Liver (tissue), 8 donors: ENCODE measurements at regions not wholly inside any gene's neighbourhood (a gene's known extent, or its start where the extent isn't known, plus 50 kb on each side); places are given as distances from the start of the nearest gene placed in this dataset.
A peak's percentile ranks its signal among the peaks of the same experiment; 100 is the strongest.

Experiments used
- DNase-seq: peaks from one replicate; pipeline ENCODE4 v3.0.0-alpha.2; 2017; ENCODE audit warnings: low spot score
- H3K27ac ChIP-seq, 2 donors: one replicate each; pipeline ENCODE4 v1.7.0; 2013; ENCODE audit warnings: inconsistent platforms in 2 of 2, low read length in 2 of 2, control low read depth in 1 of 2, low read depth in 1 of 2, mild to moderate bottlenecking in 1 of 2
- H3K27me3 ChIP-seq, 4 donors: one replicate each; pipeline versions ENCODE4 v1.6.1 to v1.7.0; 2013; ENCODE audit warnings: low read length in 3 of 4, inconsistent platforms in 1 of 4, mild to moderate bottlenecking in 1 of 4, moderate library complexity in 1 of 4; ENCODE audit not compliant: control insufficient read depth in 4 of 4, insufficient read depth in 4 of 4
- H3K36me3 ChIP-seq, 4 donors: one replicate each; pipeline versions ENCODE4 v1.6.1 to v1.7.0; 2013; ENCODE audit warnings: low read length in 3 of 4, mild to moderate bottlenecking in 3 of 4, low read depth in 1 of 4, moderate library complexity in 1 of 4; ENCODE audit not compliant: control insufficient read depth in 4 of 4, insufficient read depth in 3 of 4
- H3K4me1 ChIP-seq, 4 donors: one replicate each; pipeline versions ENCODE4 v1.6.1 to v1.7.0; 2013; ENCODE audit warnings: low read length in 3 of 4, mild to moderate bottlenecking in 3 of 4, moderate library complexity in 1 of 4; ENCODE audit not compliant: control insufficient read depth in 4 of 4, insufficient read depth in 4 of 4
- H3K4me3 ChIP-seq, 3 donors: one replicate each; pipeline versions ENCODE4 v1.6.1 to v1.7.0; 2013; ENCODE audit warnings: low read length in 3 of 3, control low read depth in 1 of 3, low read depth in 1 of 3, mild to moderate bottlenecking in 1 of 3
- H3K9ac ChIP-seq, 2 donors: one replicate each; pipeline ENCODE4 v1.7.0; 2013; ENCODE audit warnings: low read length in 2 of 2, mild to moderate bottlenecking in 2 of 2, moderate library complexity in 2 of 2, control low read depth in 1 of 2, low read depth in 1 of 2
- H3K9me3 ChIP-seq, 4 donors: one replicate each; pipeline versions ENCODE4 v1.6.1 to v1.7.0; 2013; ENCODE audit warnings: low read length in 3 of 4; ENCODE audit not compliant: control insufficient read depth in 4 of 4
- CTCF ChIP-seq: fragments of 150-350 bp; IDR thresholded peaks from 2 replicates; pipeline ENCODE4 v1.5.1; 2017; ENCODE audit warnings: improper control_type of control experiment, low read depth, low read length; ENCODE audit not compliant: missing input control
- EGR1 ChIP-seq, 2 donors: IDR thresholded peaks; 2 replicates each; pipeline ENCODE4 v1.6.1; 2016 to 2018; ENCODE audit warnings: antibody characterized with exemption in 2 of 2, low read depth in 2 of 2
- FOXA2 ChIP-seq: IDR thresholded peaks from 2 replicates; pipeline ENCODE4 v1.6.1; 2016; ENCODE audit warnings: antibody characterized with exemption
- HNF4G ChIP-seq: IDR thresholded peaks from 2 replicates; pipeline ENCODE4 v1.6.1; 2016; ENCODE audit warnings: antibody characterized with exemption
- JUND ChIP-seq, 2 donors: IDR thresholded peaks; 2 replicates each; pipeline ENCODE4 v1.6.1; 2016; ENCODE audit warnings: antibody characterized with exemption in 2 of 2
- NR2F2 ChIP-seq: IDR thresholded peaks from 2 replicates; pipeline ENCODE4 v1.6.1; 2016; ENCODE audit warnings: antibody characterized with exemption
- RAD21 ChIP-seq, 2 donors: IDR thresholded peaks; 2 replicates each; pipeline ENCODE4 v1.6.1; 2016; ENCODE audit warnings: antibody characterized with exemption in 2 of 2, mild to moderate bottlenecking in 2 of 2
- RXRA ChIP-seq, 2 donors: IDR thresholded peaks; 2 replicates each; pipeline ENCODE4 v1.6.1; 2017 to 2018; ENCODE audit warnings: antibody characterized with exemption in 2 of 2, mild to moderate bottlenecking in 1 of 2
- TAF1 ChIP-seq: conservative IDR thresholded peaks from 2 replicates; pipeline ENCODE4 v1.6.1; 2016; ENCODE audit warnings: antibody characterized with exemption, mild to moderate bottlenecking
- YY1 ChIP-seq: IDR thresholded peaks from 2 replicates; pipeline ENCODE4 v1.6.1; 2016; ENCODE audit warnings: antibody characterized with exemption, mild to moderate bottlenecking
- whole genome bisulfite sequencing: extraction: QIAGEN DNeasy Blood & Tissue Kit; methylation state at CpG from one replicate; pipeline ENCODE4 v1.1.7; 2013; 5-methylcytosine and 5-hydroxymethylcytosine counted together
- TF ChIP-seq, protein P1 (sequence below): IDR thresholded peaks from 2 replicates; pipeline ENCODE4 v1.6.1; 2016; ENCODE audit warnings: antibody characterized with exemption
- TF ChIP-seq, protein P2 (sequence below): IDR thresholded peaks from 2 replicates; pipeline ENCODE4 v1.6.1; 2016; ENCODE audit warnings: antibody characterized with exemption, mild to moderate bottlenecking
- TF ChIP-seq, protein P3 (sequence below): IDR thresholded peaks from 2 replicates; pipeline ENCODE4 v1.6.1; 2016; ENCODE audit warnings: antibody characterized with exemption
- donor health status: healthy.
- donor health status: healthy.
- donor health status: healthy.
- donor health status: healthy.
- donor health status: healthy.

- H3K36me3 ChIP-seq, result no peaks in the 10 kb centered on the region
- 15% methylated on average over 2 of the region's 2 CpGs for WGBS
- H3K27ac ChIP-seq, result peak overlapping the region in 1 of 2 donors; percentile 38
These were observed 852.6 kb upstream of the RAG2 start for GRCh38 chr11:37450613-37451012.

GRCh38 chr11:37449146-37449545, 851.1 kb upstream of the RAG2 start:
- H3K27me3 ChIP-seq, result no peaks in the 10 kb centered on the region
- H3K4me1 ChIP-seq, result peaks cover 2 to 29% (median 25%) of the 10 kb centered on the region in 4 donors
- peak overlapping the region in 1 of 2 donors; percentile 32 for H3K27ac ChIP-seq
- DNase-seq, result no peak
- H3K9ac ChIP-seq, result no peak overlapping the region
- WGBS, result 11% methylated on average over 3 of the region's 3 CpGs
- H3K9me3 ChIP-seq, result no peaks in the 10 kb centered on the region
- no peaks in the 10 kb centered on the region for H3K36me3 ChIP-seq
- no peak overlapping the region for H3K4me3 ChIP-seq
- TF ChIP-seq, protein P1, sequence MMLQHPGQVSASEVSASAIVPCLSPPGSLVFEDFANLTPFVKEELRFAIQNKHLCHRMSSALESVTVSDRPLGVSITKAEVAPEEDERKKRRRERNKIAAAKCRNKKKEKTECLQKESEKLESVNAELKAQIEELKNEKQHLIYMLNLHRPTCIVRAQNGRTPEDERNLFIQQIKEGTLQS, result peak; percentile 53
- TF ChIP-seq EGR1 (IDR thresholded peaks at IDR 0.05; ENCODE audit: low read depth in 2 of 2), result peak in 1 of 2 donors; percentile 25
- no peak for TF ChIP-seq NR2F2
- TF ChIP-seq RAD21 (IDR thresholded peaks at IDR 0.05), result peak; percentile 90 to 91
- TF ChIP-seq, protein P2, sequence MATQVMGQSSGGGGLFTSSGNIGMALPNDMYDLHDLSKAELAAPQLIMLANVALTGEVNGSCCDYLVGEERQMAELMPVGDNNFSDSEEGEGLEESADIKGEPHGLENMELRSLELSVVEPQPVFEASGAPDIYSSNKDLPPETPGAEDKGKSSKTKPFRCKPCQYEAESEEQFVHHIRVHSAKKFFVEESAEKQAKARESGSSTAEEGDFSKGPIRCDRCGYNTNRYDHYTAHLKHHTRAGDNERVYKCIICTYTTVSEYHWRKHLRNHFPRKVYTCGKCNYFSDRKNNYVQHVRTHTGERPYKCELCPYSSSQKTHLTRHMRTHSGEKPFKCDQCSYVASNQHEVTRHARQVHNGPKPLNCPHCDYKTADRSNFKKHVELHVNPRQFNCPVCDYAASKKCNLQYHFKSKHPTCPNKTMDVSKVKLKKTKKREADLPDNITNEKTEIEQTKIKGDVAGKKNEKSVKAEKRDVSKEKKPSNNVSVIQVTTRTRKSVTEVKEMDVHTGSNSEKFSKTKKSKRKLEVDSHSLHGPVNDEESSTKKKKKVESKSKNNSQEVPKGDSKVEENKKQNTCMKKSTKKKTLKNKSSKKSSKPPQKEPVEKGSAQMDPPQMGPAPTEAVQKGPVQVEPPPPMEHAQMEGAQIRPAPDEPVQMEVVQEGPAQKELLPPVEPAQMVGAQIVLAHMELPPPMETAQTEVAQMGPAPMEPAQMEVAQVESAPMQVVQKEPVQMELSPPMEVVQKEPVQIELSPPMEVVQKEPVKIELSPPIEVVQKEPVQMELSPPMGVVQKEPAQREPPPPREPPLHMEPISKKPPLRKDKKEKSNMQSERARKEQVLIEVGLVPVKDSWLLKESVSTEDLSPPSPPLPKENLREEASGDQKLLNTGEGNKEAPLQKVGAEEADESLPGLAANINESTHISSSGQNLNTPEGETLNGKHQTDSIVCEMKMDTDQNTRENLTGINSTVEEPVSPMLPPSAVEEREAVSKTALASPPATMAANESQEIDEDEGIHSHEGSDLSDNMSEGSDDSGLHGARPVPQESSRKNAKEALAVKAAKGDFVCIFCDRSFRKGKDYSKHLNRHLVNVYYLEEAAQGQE, result peak; percentile 27
- TF ChIP-seq YY1, result peak; percentile 65
- TF ChIP-seq CTCF, result peak; percentile 61
- TF ChIP-seq FOXA2, result peak; percentile 66
- TF ChIP-seq, protein P3, sequence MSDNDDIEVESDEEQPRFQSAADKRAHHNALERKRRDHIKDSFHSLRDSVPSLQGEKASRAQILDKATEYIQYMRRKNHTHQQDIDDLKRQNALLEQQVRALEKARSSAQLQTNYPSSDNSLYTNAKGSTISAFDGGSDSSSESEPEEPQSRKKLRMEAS, result peak; percentile 59
- peak; percentile 45 to 50 for TF ChIP-seq JUND (IDR thresholded peaks at IDR 0.05)

More at GRCh38 chr11:37450613-37451012, 852.6 kb upstream of the RAG2 start:
- peaks cover 2 to 29% (median 25%) of the 10 kb centered on the region in 4 donors for H3K4me1 ChIP-seq
- H3K4me3 ChIP-seq, result no peak overlapping the region
- no peaks in the 10 kb centered on the region for H3K27me3 ChIP-seq
- H3K9ac ChIP-seq, result no peak overlapping the region
- H3K9me3 ChIP-seq, result no peaks in the 10 kb centered on the region
- no peak for DNase-seq
- TF ChIP-seq CTCF (no peak), RXRA (IDR thresholded peaks at IDR 0.05) (no peak), TAF1 (no peak), HNF4G (no peak), JUND (IDR thresholded peaks at IDR 0.05) (no peak), NR2F2 (no peak)
- TF ChIP-seq, protein P1, result no peak
- TF ChIP-seq, protein P3, result no peak
- TF ChIP-seq, protein P2, result no peak
